ENCODE measurements at regions not wholly inside any gene's neighbourhood (a gene's known extent, or its start where the extent isn't known, plus 50 kb on each side); places are given as distances from the start of the nearest gene placed in this dataset.

DNA sequence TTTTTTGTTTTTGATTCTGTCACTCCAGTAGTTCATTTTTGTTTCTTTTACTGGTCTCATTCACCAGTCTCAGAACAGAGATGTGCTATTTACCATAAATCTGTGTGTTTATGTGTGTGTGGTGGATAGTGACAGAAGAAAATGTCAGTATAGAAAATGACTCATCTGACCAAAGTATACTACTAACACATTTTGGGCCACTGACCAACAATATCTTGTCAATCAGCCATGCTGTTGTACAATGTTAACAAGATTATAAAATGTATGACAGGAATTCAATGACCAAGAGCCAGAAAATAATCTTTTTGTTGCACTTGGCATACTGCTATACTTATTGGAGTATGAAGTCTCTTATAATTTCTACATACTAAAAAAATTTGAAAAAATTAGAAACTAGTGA is 1081.4 kb upstream of the NRXN1 start:
- H3K4me3 ChIP-seq (ENCODE audit: low read length), result no peak overlapping the region
- no peaks in the 10 kb centered on the region for H3K79me2 ChIP-seq (ENCODE audit: control insufficient read depth, low read length)
- no peaks in the 10 kb centered on the region for H3K9me3 ChIP-seq (ENCODE audit: control insufficient read depth, insufficient read depth, low read length)
- H3K27me3 ChIP-seq (ENCODE audit: control insufficient read depth, low read length), result no peaks in the 10 kb centered on the region
- no peak overlapping the region for H3K4me2 ChIP-seq (ENCODE audit: low read length)
- H3K36me3 ChIP-seq (ENCODE audit: control insufficient read depth, low read length), result no peaks in the 10 kb centered on the region
- H3K27ac ChIP-seq (ENCODE audit: low read depth, low read length), result no peak overlapping the region
- TF ChIP-seq, protein P1, sequence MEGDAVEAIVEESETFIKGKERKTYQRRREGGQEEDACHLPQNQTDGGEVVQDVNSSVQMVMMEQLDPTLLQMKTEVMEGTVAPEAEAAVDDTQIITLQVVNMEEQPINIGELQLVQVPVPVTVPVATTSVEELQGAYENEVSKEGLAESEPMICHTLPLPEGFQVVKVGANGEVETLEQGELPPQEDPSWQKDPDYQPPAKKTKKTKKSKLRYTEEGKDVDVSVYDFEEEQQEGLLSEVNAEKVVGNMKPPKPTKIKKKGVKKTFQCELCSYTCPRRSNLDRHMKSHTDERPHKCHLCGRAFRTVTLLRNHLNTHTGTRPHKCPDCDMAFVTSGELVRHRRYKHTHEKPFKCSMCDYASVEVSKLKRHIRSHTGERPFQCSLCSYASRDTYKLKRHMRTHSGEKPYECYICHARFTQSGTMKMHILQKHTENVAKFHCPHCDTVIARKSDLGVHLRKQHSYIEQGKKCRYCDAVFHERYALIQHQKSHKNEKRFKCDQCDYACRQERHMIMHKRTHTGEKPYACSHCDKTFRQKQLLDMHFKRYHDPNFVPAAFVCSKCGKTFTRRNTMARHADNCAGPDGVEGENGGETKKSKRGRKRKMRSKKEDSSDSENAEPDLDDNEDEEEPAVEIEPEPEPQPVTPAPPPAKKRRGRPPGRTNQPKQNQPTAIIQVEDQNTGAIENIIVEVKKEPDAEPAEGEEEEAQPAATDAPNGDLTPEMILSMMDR (IDR thresholded peaks at IDR 0.05; ENCODE audit: low read depth, low read length, poor library complexity, severe bottlenecking), result no peak
- no peak for TF ChIP-seq EZH2phosphoT487 (IDR thresholded peaks at IDR 0.05; ENCODE audit: borderline replicate concordance, low read length)
- no peaks in the 10 kb centered on the region for H3F3A ChIP-seq (ENCODE audit: control insufficient read depth, insufficient read depth)
- no peaks in the 10 kb centered on the region for H3K9me2 ChIP-seq (replicated peaks; ENCODE audit: control insufficient read depth, low read length)
- H3K4me1 ChIP-seq (ENCODE audit: control insufficient read depth, low read length), result no peaks in the 10 kb centered on the region
- no peaks in the 10 kb centered on the region for H4K20me1 ChIP-seq (ENCODE audit: control insufficient read depth, insufficient read depth, low read depth, low read length)

DNA sequence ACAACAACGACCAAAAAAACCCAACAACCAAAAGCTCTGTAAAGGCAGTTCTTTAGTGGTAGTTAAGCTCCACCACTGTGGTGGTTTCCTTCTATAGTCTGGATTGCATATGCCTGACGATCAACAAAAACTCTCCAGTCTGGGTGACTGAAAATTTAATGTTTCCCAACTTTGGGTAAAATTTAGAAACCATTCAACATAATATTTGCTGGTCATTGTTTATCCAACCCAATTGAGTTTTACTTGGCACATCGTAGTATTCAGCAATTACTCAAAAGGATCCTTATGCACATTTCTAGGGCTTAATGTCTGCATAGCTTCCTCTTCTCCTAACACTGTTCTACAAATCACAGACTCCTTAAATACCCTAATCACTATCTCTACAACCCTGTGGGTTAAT is 1080.2 kb upstream of the NRXN1 start:
- H3K79me2 ChIP-seq (ENCODE audit: control insufficient read depth, low read length), result no peaks in the 10 kb centered on the region
- H3K27me3 ChIP-seq (ENCODE audit: control insufficient read depth, low read length), result no peaks in the 10 kb centered on the region
- H3K4me1 ChIP-seq (ENCODE audit: control insufficient read depth, low read length), result no peaks in the 10 kb centered on the region
- no peaks in the 10 kb centered on the region for H3K9me2 ChIP-seq (replicated peaks; ENCODE audit: control insufficient read depth, low read length)
- no peak overlapping the region for H3K4me2 ChIP-seq (ENCODE audit: low read length)
- H3K9me3 ChIP-seq (ENCODE audit: control insufficient read depth, insufficient read depth, low read length), result no peaks in the 10 kb centered on the region
- TF ChIP-seq, protein P1 (IDR thresholded peaks at IDR 0.05; ENCODE audit: low read depth, low read length, poor library complexity, severe bottlenecking), result no peak
- no peak for TF ChIP-seq EZH2phosphoT487 (IDR thresholded peaks at IDR 0.05; ENCODE audit: borderline replicate concordance, low read length)
- H3K36me3 ChIP-seq (ENCODE audit: control insufficient read depth, low read length), result no peaks in the 10 kb centered on the region
- H3F3A ChIP-seq (ENCODE audit: control insufficient read depth, insufficient read depth), result no peaks in the 10 kb centered on the region
- no peak overlapping the region for H3K4me3 ChIP-seq (ENCODE audit: low read length)
- H3K27ac ChIP-seq (ENCODE audit: low read depth, low read length), result no peak overlapping the region
- H4K20me1 ChIP-seq (ENCODE audit: control insufficient read depth, insufficient read depth, low read depth, low read length), result no peaks in the 10 kb centered on the region

DNA sequence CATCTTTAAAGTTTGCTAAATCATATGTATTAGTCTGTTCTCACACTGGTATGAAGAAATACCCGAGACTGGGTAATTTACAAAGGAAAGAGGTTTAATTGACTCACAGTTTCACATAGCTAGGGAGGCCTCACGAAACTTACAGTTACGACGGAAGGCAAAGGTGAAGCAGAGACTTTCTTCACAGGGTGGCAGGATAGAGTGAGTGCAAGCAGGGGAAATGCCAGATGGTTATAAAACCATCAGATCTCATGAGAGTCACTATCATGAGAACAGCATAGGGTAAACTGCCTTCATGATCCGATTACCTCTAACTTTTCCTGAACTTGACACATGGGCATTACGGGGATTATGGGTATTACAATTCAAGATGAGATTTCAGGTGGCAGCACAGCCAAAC is 1075.2 kb upstream of the NRXN1 start:
- TF ChIP-seq, protein P1 (IDR thresholded peaks at IDR 0.05; ENCODE audit: low read depth, low read length, poor library complexity, severe bottlenecking), result no peak
- no peak for TF ChIP-seq EZH2phosphoT487 (IDR thresholded peaks at IDR 0.05; ENCODE audit: borderline replicate concordance, low read length)
- no peak overlapping the region for H3K27ac ChIP-seq (ENCODE audit: low read depth, low read length)
- no peak overlapping the region for H3K4me2 ChIP-seq (ENCODE audit: low read length)
- no peak overlapping the region for H3K4me3 ChIP-seq (ENCODE audit: low read length)
- H3K79me2 ChIP-seq (ENCODE audit: control insufficient read depth, low read length), result no peaks in the 10 kb centered on the region
- H4K20me1 ChIP-seq (ENCODE audit: control insufficient read depth, insufficient read depth, low read depth, low read length), result no peaks in the 10 kb centered on the region
- H3K27me3 ChIP-seq (ENCODE audit: control insufficient read depth, low read length), result no peaks in the 10 kb centered on the region
- no peaks in the 10 kb centered on the region for H3F3A ChIP-seq (ENCODE audit: control insufficient read depth, insufficient read depth)
- H3K36me3 ChIP-seq (ENCODE audit: control insufficient read depth, low read length), result no peaks in the 10 kb centered on the region
- no peaks in the 10 kb centered on the region for H3K9me2 ChIP-seq (replicated peaks; ENCODE audit: control insufficient read depth, low read length)
- no peaks in the 10 kb centered on the region for H3K9me3 ChIP-seq (ENCODE audit: control insufficient read depth, insufficient read depth, low read length)
- no peaks in the 10 kb centered on the region for H3K4me1 ChIP-seq (ENCODE audit: control insufficient read depth, low read length)

DNA sequence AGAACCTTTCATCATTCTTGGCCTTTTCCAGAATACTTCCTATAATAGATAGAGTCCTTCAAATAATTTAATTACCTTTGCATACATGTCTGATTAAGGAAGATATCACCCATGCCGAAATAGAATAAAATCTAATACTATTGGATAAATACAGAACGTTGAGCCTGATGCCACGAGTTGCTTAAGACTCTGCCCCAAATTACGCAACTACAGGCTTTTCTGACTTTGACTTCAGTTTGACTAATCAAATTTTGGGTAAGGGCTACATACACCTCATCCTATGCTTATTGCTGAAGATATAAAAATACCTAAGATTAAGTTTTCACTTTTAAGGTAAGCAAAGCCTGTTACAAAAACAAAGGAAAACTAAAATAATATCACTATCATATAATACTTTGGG is 1065.1 kb upstream of the NRXN1 start:
- H3K4me3 ChIP-seq (ENCODE audit: low read length), result no peak overlapping the region
- H3K36me3 ChIP-seq (ENCODE audit: control insufficient read depth, low read length), result no peaks in the 10 kb centered on the region
- no peaks in the 10 kb centered on the region for H3K9me2 ChIP-seq (replicated peaks; ENCODE audit: control insufficient read depth, low read length)
- TF ChIP-seq EZH2phosphoT487 (IDR thresholded peaks at IDR 0.05; ENCODE audit: borderline replicate concordance, low read length), result no peak
- TF ChIP-seq, protein P1 (IDR thresholded peaks at IDR 0.05; ENCODE audit: low read depth, low read length, poor library complexity, severe bottlenecking), result no peak
- H3K4me2 ChIP-seq (ENCODE audit: low read length), result no peak overlapping the region
- H3K79me2 ChIP-seq (ENCODE audit: control insufficient read depth, low read length), result no peaks in the 10 kb centered on the region
- no peaks in the 10 kb centered on the region for H3K4me1 ChIP-seq (ENCODE audit: control insufficient read depth, low read length)
- no peaks in the 10 kb centered on the region for H3K9me3 ChIP-seq (ENCODE audit: control insufficient read depth, insufficient read depth, low read length)
- H4K20me1 ChIP-seq (ENCODE audit: control insufficient read depth, insufficient read depth, low read depth, low read length), result no peaks in the 10 kb centered on the region
- H3K27ac ChIP-seq (ENCODE audit: low read depth, low read length), result no peak overlapping the region
- no peaks in the 10 kb centered on the region for H3K27me3 ChIP-seq (ENCODE audit: control insufficient read depth, low read length)
- H3F3A ChIP-seq (ENCODE audit: control insufficient read depth, insufficient read depth), result no peaks in the 10 kb centered on the region

Measured in DOHH2 (cell line).